ENCODE measurements at regions not wholly inside any gene's neighbourhood (a gene's known extent, or its start where the extent isn't known, plus 50 kb on each side); places are given as distances from the start of the nearest gene placed in this dataset.

DNA sequence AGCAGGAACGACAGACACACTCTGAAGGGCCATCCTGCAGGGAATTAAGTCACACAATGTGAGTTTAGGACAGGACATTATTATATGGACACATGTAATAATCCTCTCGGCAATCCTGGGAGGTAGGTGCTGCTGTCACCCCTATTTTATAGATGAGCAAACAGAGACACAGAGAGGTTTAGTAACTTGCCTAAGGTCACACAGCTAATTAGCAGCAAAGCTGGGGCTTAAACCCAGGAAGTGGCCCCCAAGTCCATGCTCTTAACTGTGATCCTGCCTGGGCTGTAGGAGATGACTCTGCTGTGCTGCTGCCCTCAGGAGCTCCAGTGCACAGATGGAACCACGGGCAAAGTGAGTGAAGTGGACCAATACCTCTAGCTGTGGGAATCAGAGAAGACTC, 660.0 kb downstream of the PTPRU start:
- no peak for TF ChIP-seq CTCF (IDR thresholded peaks at IDR 0.05)
- no peak for TF ChIP-seq POLR2AphosphoS5 (IDR thresholded peaks at IDR 0.05)
- TF ChIP-seq POLR2A (IDR thresholded peaks at IDR 0.05; ENCODE audit: low read depth): no peak

All from esophagus muscularis mucosa (tissue), 3 donors.